Esophagus (tissue), 2 donors: ENCODE measurements at regions not wholly inside any gene's neighbourhood (a gene's known extent, or its start where the extent isn't known, plus 50 kb on each side); places are given as distances from the start of the nearest gene placed in this dataset.
A peak's percentile ranks its signal among the peaks of the same experiment; 100 is the strongest.
"Not testable (repeated sequence)": the region's sequence is repeated elsewhere in the genome, so short reads cannot be mapped to it uniquely, and the experiment has no call there.

Experiments used
- H3K27ac ChIP-seq, 2 donors: one replicate each; pipeline ENCODE4 v1.5.1; 2013; ENCODE audit warnings: low read depth in 2 of 2, mild to moderate bottlenecking in 2 of 2, inconsistent platforms in 1 of 2, low read length in 1 of 2, moderate library complexity in 1 of 2
- H3K27me3 ChIP-seq, 2 donors: one replicate each; pipeline ENCODE4 v1.6.1; 2013; ENCODE audit warnings: low read length in 2 of 2, control low read depth in 1 of 2, mild to moderate bottlenecking in 1 of 2; ENCODE audit not compliant: insufficient read depth in 2 of 2, control insufficient read depth in 1 of 2
- H3K36me3 ChIP-seq, 2 donors: one replicate each; pipeline ENCODE4 v1.6.1; 2013; ENCODE audit warnings: low read length in 1 of 2; ENCODE audit not compliant: control insufficient read depth in 2 of 2, insufficient read depth in 2 of 2
- H3K4me1 ChIP-seq, 2 donors: one replicate each; pipeline ENCODE4 v1.6.1; 2013; ENCODE audit warnings: low read length in 1 of 2; ENCODE audit not compliant: control insufficient read depth in 2 of 2, insufficient read depth in 2 of 2
- H3K4me3 ChIP-seq, 2 donors: one replicate each; pipeline ENCODE4 v1.5.1; 2013; ENCODE audit warnings: low read length in 2 of 2, mild to moderate bottlenecking in 2 of 2, low read depth in 1 of 2, moderate library complexity in 1 of 2
- H3K9me3 ChIP-seq, 2 donors: one replicate each; pipeline ENCODE4 v1.6.1; 2013; ENCODE audit warnings: mild to moderate bottlenecking in 2 of 2, low read depth in 1 of 2, low read length in 1 of 2, moderate library complexity in 1 of 2; ENCODE audit not compliant: control insufficient read depth in 2 of 2, insufficient read depth in 1 of 2
- WGBS, 2 donors: extraction: QIAGEN DNeasy Blood & Tissue Kit; methylation state at CpG; one replicate each; pipeline ENCODE4 v1.1.7; 2013; 5-methylcytosine and 5-hydroxymethylcytosine counted together
- donor health status: healthy with polysubstance abuse.
- donor health status: Bipolar disorder and iron deficiency.

DNA sequence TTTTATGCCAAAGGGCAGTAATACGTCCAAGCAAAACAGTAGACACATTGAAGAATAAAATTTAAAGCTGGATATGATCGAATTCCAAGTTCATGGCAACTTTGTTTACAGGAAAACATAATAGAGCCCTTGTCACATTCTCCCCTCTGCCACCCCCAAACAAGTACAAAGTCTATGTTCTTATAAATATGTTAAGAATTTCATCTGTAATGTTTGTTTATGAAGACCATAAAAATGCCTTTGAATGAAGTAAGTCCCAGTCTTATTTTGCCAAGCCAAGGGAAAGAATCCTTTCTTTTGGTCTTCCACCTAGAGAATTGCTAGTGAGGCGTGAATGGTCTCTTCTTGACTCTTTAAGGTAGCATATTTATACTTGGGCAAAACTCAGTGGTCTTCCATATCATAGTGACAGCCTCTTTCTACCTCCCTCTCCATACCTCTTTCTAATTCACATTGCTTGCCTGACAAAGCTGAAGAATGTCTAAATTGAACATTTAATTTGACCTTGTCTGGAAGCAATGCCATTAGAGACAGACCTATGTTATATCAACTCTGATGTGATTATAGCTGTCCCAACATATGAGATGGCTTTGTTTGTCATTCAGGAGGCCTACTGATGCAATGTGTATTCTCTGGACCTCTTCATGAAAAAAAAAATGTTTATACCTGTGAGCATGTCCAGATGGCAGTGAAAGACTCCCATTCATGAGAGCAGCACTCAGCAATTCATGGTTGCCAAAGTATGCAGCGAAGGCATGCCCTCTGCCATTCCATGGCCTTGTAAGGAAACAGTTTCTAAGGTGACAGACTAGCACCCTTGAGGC lies 70.6 kb upstream of the CCN2 start:
- no peaks in the 10 kb centered on the region for H3K27me3 ChIP-seq
- H3K9me3 ChIP-seq: no peaks in the 10 kb centered on the region
- WGBS, 2 donors: 75 to 86% methylated on average over 4 of the region's 4 CpGs
- H3K4me3 ChIP-seq: no peak overlapping the region
- no peaks in the 10 kb centered on the region for H3K36me3 ChIP-seq
- no peak overlapping the region for H3K27ac ChIP-seq
- H3K4me1 ChIP-seq: no peaks in the 10 kb centered on the region

- not testable (repeated sequence) for H3K4me3 ChIP-seq, H3K36me3 ChIP-seq, H3K9me3 ChIP-seq, H3K27ac ChIP-seq, H3K4me1 ChIP-seq, H3K27me3 ChIP-seq
- 96 to 98% methylated on average over 4 of the region's 4 CpGs for WGBS, 2 donors
Measured at GRCh38 chr6:132020918-132021317, 69.7 kb upstream of the CCN2 start.

DNA sequence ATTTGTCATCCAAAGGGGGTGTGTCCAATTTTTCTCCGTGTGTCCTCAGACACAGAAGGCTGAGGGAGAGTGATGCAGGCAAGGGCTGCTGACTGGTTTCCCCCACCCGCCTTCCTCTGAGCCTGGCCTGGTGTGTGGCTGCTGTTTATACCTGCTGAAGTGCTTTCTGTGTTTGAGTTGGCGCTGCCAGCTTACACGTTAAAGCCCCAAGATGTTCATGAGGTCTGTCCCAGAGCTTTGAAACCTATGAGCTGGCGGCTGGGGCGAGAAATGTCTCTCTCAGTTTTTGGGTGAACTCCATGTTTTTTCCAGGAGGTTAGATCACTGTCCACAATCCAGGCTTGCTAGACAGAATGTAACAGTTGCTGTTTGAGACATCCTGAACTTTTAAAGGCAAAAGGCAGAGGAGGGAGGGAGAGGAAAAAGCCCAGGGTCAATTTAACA lies 69.0 kb upstream of the CCN2 start:
- no peaks in the 10 kb centered on the region for H3K27me3 ChIP-seq
- peak overlapping the region; percentile 21 to 52 for H3K27ac ChIP-seq
- H3K4me1 ChIP-seq: no peaks in the 10 kb centered on the region
- 53 to 61% methylated on average over 6 of the region's 6 CpGs for WGBS, 2 donors
- no peaks in the 10 kb centered on the region for H3K9me3 ChIP-seq
- H3K36me3 ChIP-seq: no peaks in the 10 kb centered on the region
- H3K4me3 ChIP-seq: no peak overlapping the region

DNA sequence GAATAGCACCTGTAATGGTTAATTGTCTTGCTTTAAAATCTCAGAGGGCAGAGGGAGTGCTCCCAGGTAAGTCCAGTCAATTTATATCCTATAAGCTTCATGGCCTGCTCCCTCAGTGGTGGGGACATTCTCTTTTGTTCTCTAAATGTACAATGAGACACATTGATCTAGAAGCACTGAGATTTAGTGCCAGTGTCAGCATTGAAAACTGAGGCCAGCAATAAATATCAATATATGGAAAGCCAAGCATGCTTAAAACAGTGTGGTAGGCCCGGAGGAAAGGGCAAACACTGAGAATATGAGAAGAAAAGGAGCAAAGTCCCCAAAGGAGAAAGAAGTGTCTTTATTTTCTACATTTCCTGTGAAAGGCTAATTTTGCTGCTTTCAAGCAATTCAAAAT lies 68.4 kb upstream of the CCN2 start:
- Histone ChIP-seq H3K9me3 (no peaks in the 10 kb centered on the region), H3K4me3 (no peak overlapping the region), H3K36me3 (no peaks in the 10 kb centered on the region), H3K27me3 (no peaks in the 10 kb centered on the region), H3K4me1 (no peaks in the 10 kb centered on the region), H3K27ac (no peak overlapping the region)
- WGBS, 2 donors: 73 to 79% methylated on average over 1 of the region's 1 CpG

- H3K4me1 ChIP-seq: no peaks in the 10 kb centered on the region
- WGBS, 2 donors: 81 to 85% methylated on average over 3 of the region's 3 CpGs
- H3K27ac ChIP-seq: no peak overlapping the region
- H3K27me3 ChIP-seq: no peaks in the 10 kb centered on the region
- no peak overlapping the region for H3K4me3 ChIP-seq
- no peaks in the 10 kb centered on the region for H3K9me3 ChIP-seq
- H3K36me3 ChIP-seq: no peaks in the 10 kb centered on the region
Measured at GRCh38 chr6:132017942-132018341, 66.8 kb upstream of the CCN2 start.

- Histone ChIP-seq H3K9me3 (no peaks in the 10 kb centered on the region), H3K4me3 (no peak overlapping the region), H3K4me1 (no peaks in the 10 kb centered on the region), H3K36me3 (no peaks in the 10 kb centered on the region), H3K27me3 (no peaks in the 10 kb centered on the region), H3K27ac (no peak overlapping the region)
- 71 to 80% methylated on average over 1 of the region's 1 CpG for WGBS, 2 donors
Measured at GRCh38 chr6:132016396-132016795, 65.2 kb upstream of the CCN2 start.

DNA sequence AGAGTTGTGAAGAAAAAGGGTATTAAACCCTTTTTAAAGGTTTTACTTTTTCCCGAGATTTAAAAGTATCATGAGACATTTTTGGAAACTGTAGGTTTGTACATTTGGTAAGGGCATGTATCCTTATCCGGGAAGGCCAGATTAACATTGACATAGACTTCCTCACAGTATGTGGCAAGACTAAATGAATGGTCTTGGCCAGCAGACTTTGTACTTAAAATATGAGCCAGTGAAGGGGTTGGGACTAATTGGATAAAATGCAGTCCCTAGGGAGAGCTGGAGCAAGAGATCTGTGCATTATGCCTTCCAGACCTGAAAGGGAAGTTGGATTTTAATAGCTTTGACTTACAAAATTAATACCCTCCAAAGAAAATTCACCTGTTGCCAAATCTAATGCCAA lies 60.4 kb upstream of the CCN2 start:
- no peaks in the 10 kb centered on the region for H3K9me3 ChIP-seq
- no peaks in the 10 kb centered on the region for H3K36me3 ChIP-seq
- no peak overlapping the region for H3K27ac ChIP-seq
- WGBS, 2 donors: 67 to 72% methylated on average over 2 of the region's 2 CpGs
- no peak overlapping the region for H3K4me3 ChIP-seq
- H3K4me1 ChIP-seq: no peaks in the 10 kb centered on the region
- H3K27me3 ChIP-seq: no peaks in the 10 kb centered on the region

DNA sequence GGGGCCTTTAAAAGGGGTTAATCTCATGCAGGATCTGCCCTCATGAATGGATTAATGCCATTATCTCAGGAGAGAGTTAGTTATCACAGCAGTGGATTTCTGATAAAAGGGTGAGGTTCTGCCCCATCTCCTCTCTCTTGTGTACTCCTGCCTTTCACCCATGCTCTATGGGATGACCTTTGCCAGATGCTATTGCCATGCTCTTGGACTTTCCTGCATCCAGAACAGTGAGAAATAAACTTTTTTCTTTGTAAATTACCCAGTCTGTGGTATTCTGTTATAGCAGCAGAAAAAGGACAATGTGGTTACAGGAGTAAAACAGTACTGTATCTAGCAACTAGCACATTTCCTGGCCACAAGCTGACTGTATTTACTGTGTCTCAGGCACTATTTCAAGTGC lies 58.0 kb upstream of the CCN2 start:
- H3K27ac ChIP-seq: no peak overlapping the region
- no peaks in the 10 kb centered on the region for H3K27me3 ChIP-seq
- H3K9me3 ChIP-seq: no peaks in the 10 kb centered on the region
- H3K36me3 ChIP-seq: no peaks in the 10 kb centered on the region
- no peak overlapping the region for H3K4me3 ChIP-seq
- no peaks in the 10 kb centered on the region for H3K4me1 ChIP-seq

GRCh38 chr6:132007474-132008190 lies 56.5 kb upstream of the CCN2 start:
- Histone ChIP-seq H3K36me3 (no peaks in the 10 kb centered on the region), H3K27me3 (no peaks in the 10 kb centered on the region), H3K9me3 (peaks cover 0 to 5% of the 10 kb centered on the region in 2 donors), H3K4me3 (no peak overlapping the region), H3K4me1 (no peaks in the 10 kb centered on the region), H3K27ac (no peak overlapping the region)
- WGBS, 2 donors: 59 to 60% methylated on average over 2 of the region's 2 CpGs

DNA sequence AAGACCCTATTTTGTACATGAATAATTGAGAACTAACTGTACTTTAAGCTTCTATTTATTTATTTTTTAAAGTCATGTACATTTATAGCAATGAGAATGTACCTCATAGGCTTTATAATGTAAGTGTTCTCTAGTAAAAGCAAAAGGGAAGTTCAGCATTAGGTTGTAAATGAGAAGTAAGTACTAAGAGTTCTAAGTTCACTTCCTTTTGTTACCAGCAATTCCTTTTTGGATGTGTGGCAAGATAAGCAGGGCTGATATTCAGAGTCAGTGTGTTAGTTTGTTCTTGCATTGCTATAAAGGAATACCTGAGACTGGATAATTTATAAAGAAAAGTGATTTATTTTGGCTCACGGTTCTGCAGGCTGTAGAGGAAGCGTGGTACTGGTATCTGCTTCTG lies 54.0 kb upstream of the CCN2 start:
- Histone ChIP-seq H3K9me3 (peaks cover 0 to 5% of the 10 kb centered on the region in 2 donors), H3K4me1 (no peaks in the 10 kb centered on the region), H3K27me3 (no peaks in the 10 kb centered on the region), H3K4me3 (no peak overlapping the region), H3K36me3 (no peaks in the 10 kb centered on the region), H3K27ac (no peak overlapping the region)
- 67% methylated on average over 2 of the region's 2 CpGs for WGBS, 2 donors
